Body of pancreas (tissue), 4 donors: ENCODE measurements at regions not wholly inside any gene's neighbourhood (a gene's known extent, or its start where the extent isn't known, plus 50 kb on each side); places are given as distances from the start of the nearest gene placed in this dataset.

Source experiments
- POLR2A ChIP-seq, 3 donors: fragments of 450-650 bp; IDR thresholded peaks; one replicate each; pipeline ENCODE4 v1.6.1; 2016; ENCODE audit warnings: antibody characterized with exemption in 3 of 3, mild to moderate bottlenecking in 2 of 3
- TF ChIP-seq, protein P1 (sequence below), 7 experiments: fragments of 450-650 bp in 4 of 7; fragments of 200-600 bp in 3 of 7; sonication (generic) in 3 of 7; IDR thresholded peaks; one replicate each; pipeline ENCODE4 v1.5.1; 2016 to 2019; ENCODE audit warnings: antibody characterized with exemption in 7 of 7

DNA sequence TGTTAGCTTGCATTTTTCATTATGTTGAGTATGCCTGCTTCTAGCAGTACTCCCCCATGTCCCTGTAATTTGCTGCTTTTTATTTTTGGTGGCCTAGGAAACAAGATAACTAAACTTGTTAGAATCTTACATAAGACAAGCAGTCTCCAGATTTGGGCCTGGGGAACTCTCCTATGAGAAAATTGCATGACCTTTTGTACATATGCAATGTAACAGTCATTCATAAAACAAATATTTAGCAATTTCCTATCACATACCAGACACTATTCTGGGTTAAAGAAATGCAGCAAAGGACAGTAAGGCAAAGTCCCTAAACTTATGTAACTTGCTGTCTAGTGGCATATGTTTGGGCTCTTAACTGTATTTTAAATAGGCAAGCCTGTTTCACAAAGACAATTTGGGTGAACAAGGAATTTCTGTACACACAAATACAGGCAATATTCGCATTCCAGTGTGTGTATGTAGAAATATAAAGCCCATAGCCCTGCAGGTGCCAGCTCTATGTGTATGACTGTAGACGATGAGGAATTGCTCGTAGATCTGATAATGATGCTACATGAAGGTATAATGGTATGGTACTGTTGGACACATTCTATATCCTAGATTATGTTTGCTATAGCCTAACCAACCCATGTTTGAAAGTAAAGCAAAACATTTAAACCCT lies 305.2 kb upstream of the CITED2 start:
- TF ChIP-seq, protein P1, sequence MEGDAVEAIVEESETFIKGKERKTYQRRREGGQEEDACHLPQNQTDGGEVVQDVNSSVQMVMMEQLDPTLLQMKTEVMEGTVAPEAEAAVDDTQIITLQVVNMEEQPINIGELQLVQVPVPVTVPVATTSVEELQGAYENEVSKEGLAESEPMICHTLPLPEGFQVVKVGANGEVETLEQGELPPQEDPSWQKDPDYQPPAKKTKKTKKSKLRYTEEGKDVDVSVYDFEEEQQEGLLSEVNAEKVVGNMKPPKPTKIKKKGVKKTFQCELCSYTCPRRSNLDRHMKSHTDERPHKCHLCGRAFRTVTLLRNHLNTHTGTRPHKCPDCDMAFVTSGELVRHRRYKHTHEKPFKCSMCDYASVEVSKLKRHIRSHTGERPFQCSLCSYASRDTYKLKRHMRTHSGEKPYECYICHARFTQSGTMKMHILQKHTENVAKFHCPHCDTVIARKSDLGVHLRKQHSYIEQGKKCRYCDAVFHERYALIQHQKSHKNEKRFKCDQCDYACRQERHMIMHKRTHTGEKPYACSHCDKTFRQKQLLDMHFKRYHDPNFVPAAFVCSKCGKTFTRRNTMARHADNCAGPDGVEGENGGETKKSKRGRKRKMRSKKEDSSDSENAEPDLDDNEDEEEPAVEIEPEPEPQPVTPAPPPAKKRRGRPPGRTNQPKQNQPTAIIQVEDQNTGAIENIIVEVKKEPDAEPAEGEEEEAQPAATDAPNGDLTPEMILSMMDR (IDR thresholded peaks at IDR 0.05) = no peak
- no peak for TF ChIP-seq POLR2A (IDR thresholded peaks at IDR 0.05)
